NCI-H187 (cell line): ENCODE measurements at regions not wholly inside any gene's neighbourhood (a gene's known extent, or its start where the extent isn't known, plus 50 kb on each side); places are given as distances from the start of the nearest gene placed in this dataset.
A peak's percentile ranks its signal among the peaks of the same experiment; 100 is the strongest.

Experiments used
- DNase-seq, 2 experiments: peaks; one replicate each; lab custom pipeline; 2025; lab: John Stamatoyannopoulos, UW

- DNase-seq = no peak
Measured at GRCh38 chr15:97623091-97623661, 337.3 kb upstream of the ARRDC4 start.

GRCh38 chr15:97627634-97628033 is 332.9 kb upstream of the ARRDC4 start:
- DNase-seq = no peak

- no peak for DNase-seq
Measured at GRCh38 chr15:97645758-97646157, 314.7 kb upstream of the ARRDC4 start.

GRCh38 chr15:97648728-97649127 is 311.8 kb upstream of the ARRDC4 start:
- no peak for DNase-seq

- peak; percentile 40 to 72 for DNase-seq
Measured at GRCh38 chr15:97652041-97652440, 308.5 kb upstream of the ARRDC4 start.

- peak; percentile 74 for DNase-seq
Measured at GRCh38 chr15:97652700-97653167, 307.8 kb upstream of the ARRDC4 start.

GRCh38 chr15:97653896-97654295 is 306.6 kb upstream of the ARRDC4 start:
- DNase-seq = no peak

GRCh38 chr15:97654481-97655076 is 305.9 kb upstream of the ARRDC4 start:
- peak; percentile 25 to 56 for DNase-seq

GRCh38 chr15:97661796-97662195 is 298.7 kb upstream of the ARRDC4 start:
- no peak for DNase-seq

GRCh38 chr15:97672586-97672985 is 287.9 kb upstream of the ARRDC4 start:
- no peak for DNase-seq

- DNase-seq = no peak
Measured at GRCh38 chr15:97678656-97679055, 281.8 kb upstream of the ARRDC4 start.

- no peak for DNase-seq
Measured at GRCh38 chr15:97679106-97679688, 281.3 kb upstream of the ARRDC4 start.

GRCh38 chr15:97680606-97681220 is 279.8 kb upstream of the ARRDC4 start:
- DNase-seq = no peak

GRCh38 chr15:97683831-97684230 is 276.7 kb upstream of the ARRDC4 start:
- DNase-seq = no peak

- no peak for DNase-seq
Measured at GRCh38 chr15:97684249-97684648, 276.3 kb upstream of the ARRDC4 start.

- DNase-seq = no peak
Measured at GRCh38 chr15:97686324-97686723, 274.2 kb upstream of the ARRDC4 start.

GRCh38 chr15:97687654-97688053 is 272.8 kb upstream of the ARRDC4 start:
- DNase-seq = no peak

GRCh38 chr15:97688177-97688576 is 272.3 kb upstream of the ARRDC4 start:
- DNase-seq = no peak

GRCh38 chr15:97688886-97689285 is 271.6 kb upstream of the ARRDC4 start:
- DNase-seq = no peak

- DNase-seq = no peak
Measured at GRCh38 chr15:97691078-97691477, 269.4 kb upstream of the ARRDC4 start.

GRCh38 chr15:97691799-97692198 is 268.7 kb upstream of the ARRDC4 start:
- DNase-seq = no peak

- DNase-seq = no peak
Measured at GRCh38 chr15:97692301-97693015, 268.0 kb upstream of the ARRDC4 start.

- DNase-seq = no peak
Measured at GRCh38 chr15:97694456-97694855, 266.0 kb upstream of the ARRDC4 start.
